HG02588 (cell line): ENCODE measurements at regions not wholly inside any gene's neighbourhood (a gene's known extent, or its start where the extent isn't known, plus 50 kb on each side); places are given as distances from the start of the nearest gene placed in this dataset.
A peak's percentile ranks its signal among the peaks of the same experiment; 100 is the strongest.

Experiments used
- ATAC-seq: cut with Tn5 transposase; IDR thresholded peaks from one replicate; pipeline ENCODE4 v1.9.1; 2021; ENCODE audit warnings: mild to moderate bottlenecking, moderate library complexity; ENCODE audit not compliant: unreplicated experiment

- ATAC-seq: no peak
Measured at GRCh38 chr5:8314965-8315364, 446.0 kb downstream of the MTRR start.

- no peak for ATAC-seq
Measured at GRCh38 chr5:8316608-8317280, 447.8 kb downstream of the MTRR start.

- ATAC-seq: no peak
Measured at GRCh38 chr5:8317335-8317734, 448.4 kb downstream of the MTRR start.

GRCh38 chr5:8320244-8320643 is 451.3 kb downstream of the MTRR start:
- ATAC-seq: no peak

GRCh38 chr5:8321272-8321671 is 452.3 kb downstream of the MTRR start:
- ATAC-seq: no peak

- no peak for ATAC-seq
Measured at GRCh38 chr5:8322484-8322883, 453.5 kb downstream of the MTRR start.

GRCh38 chr5:8327016-8327415 is 458.1 kb downstream of the MTRR start:
- ATAC-seq: no peak

- no peak for ATAC-seq
Measured at GRCh38 chr5:8329773-8330172, 460.8 kb downstream of the MTRR start.

GRCh38 chr5:8332666-8333445 is 463.9 kb downstream of the MTRR start:
- ATAC-seq: no peak

GRCh38 chr5:8333485-8333884 is 464.5 kb downstream of the MTRR start:
- ATAC-seq: no peak

- ATAC-seq: no peak
Measured at GRCh38 chr5:8333977-8334376, 465.0 kb downstream of the MTRR start.

- ATAC-seq: no peak
Measured at GRCh38 chr5:8340261-8340660, 471.3 kb downstream of the MTRR start.

- ATAC-seq: no peak
Measured at GRCh38 chr5:8340739-8341344, 471.9 kb downstream of the MTRR start.

GRCh38 chr5:8341406-8341805 is 472.5 kb downstream of the MTRR start:
- no peak for ATAC-seq

GRCh38 chr5:8347984-8348383 is 479.0 kb downstream of the MTRR start:
- no peak for ATAC-seq

- ATAC-seq: peak; percentile 96
Measured at GRCh38 chr5:8349855-8350254, 480.9 kb downstream of the MTRR start.

GRCh38 chr5:8350644-8351339 is 481.8 kb downstream of the MTRR start:
- ATAC-seq: no peak

- ATAC-seq: no peak
Measured at GRCh38 chr5:8355981-8356380, 487.0 kb downstream of the MTRR start.

GRCh38 chr5:8360012-8360411 is 491.1 kb downstream of the MTRR start:
- no peak for ATAC-seq

- no peak for ATAC-seq
Measured at GRCh38 chr5:8362495-8362894, 493.5 kb downstream of the MTRR start.

- ATAC-seq: no peak
Measured at GRCh38 chr5:8363138-8363537, 494.2 kb downstream of the MTRR start.

- ATAC-seq: no peak
Measured at GRCh38 chr5:8366266-8366665, 497.3 kb downstream of the MTRR start.
